IMR-90 (cell line): ENCODE measurements at regions not wholly inside any gene's neighbourhood (a gene's known extent, or its start where the extent isn't known, plus 50 kb on each side); places are given as distances from the start of the nearest gene placed in this dataset.

ENCODE experiments used
- ATAC-seq: fragments of 200-7000 bp; cut with Tn5 transposase; 2 replicates; pipeline ENCODE4 v1.9.1; 2020; ENCODE audit warnings: low read depth, mild to moderate bottlenecking, moderate library complexity
- BruUV-seq: library from RNA; stranded (reverse); fragments of 400-500 nt; replicated peaks from 2 replicates; lab custom pipeline; 2021; lab: Mats Ljungman, UMichigan
- CTCF ChIA-PET: fragments of 300-600 bp; formaldehyde crosslinking; extraction: SDS; loops from one replicate; lab custom pipeline; 2021; ENCODE audit warnings: antibody characterized with exemption; lab: Yijun Ruan, JAX
- POLR2A ChIA-PET: fragments of 300-600 bp; sonication (Branson Sonifier 250); formaldehyde crosslinking; loops from one replicate; lab custom pipeline; 2022; ENCODE audit warnings: antibody characterized with exemption; ENCODE audit not compliant: unreplicated experiment; lab: Charles Lee
- DNase-seq: peaks from one replicate; pipeline ENCODE4 v3.0.0; 2013
- H2AFZ ChIP-seq: replicated peaks from 2 replicates; pipeline ENCODE3; 2013; ENCODE audit warnings: low read length, mild to moderate bottlenecking; ENCODE audit not compliant: poor library complexity
- H2AK5ac ChIP-seq: 2 replicates; pipeline ENCODE4 v1.6.1; 2013; ENCODE audit warnings: low read depth, low read length, inconsistent platforms
- H2AK9ac ChIP-seq: replicated peaks from 2 replicates; pipeline ENCODE3; 2013; ENCODE audit warnings: mild to moderate bottlenecking, low read depth, low read length, moderate library complexity; ENCODE audit not compliant: poor library complexity
- H2BK120ac ChIP-seq: 2 replicates; pipeline ENCODE4 v1.6.1; 2013; ENCODE audit warnings: low read depth, low read length, inconsistent platforms
- H2BK15ac ChIP-seq: 3 replicates; pipeline ENCODE4 v1.6.1; 2013; ENCODE audit warnings: low read depth, low read length, inconsistent platforms
- H2BK20ac ChIP-seq: 2 replicates; pipeline ENCODE4 v1.6.1; 2013; ENCODE audit warnings: low read depth, mild to moderate bottlenecking, inconsistent platforms, low read length, moderate library complexity
- H2BK5ac ChIP-seq: 2 replicates; pipeline ENCODE4 v1.6.1; 2013; ENCODE audit warnings: mild to moderate bottlenecking, low read depth, low read length, inconsistent platforms; ENCODE audit not compliant: poor library complexity, severe bottlenecking
- H3K14ac ChIP-seq: replicated peaks from 2 replicates; pipeline ENCODE4 v1.6.1; 2013; ENCODE audit warnings: low read depth, low read length, inconsistent platforms
- H3K18ac ChIP-seq: 2 replicates; pipeline ENCODE4 v1.6.1; 2013; ENCODE audit warnings: low read depth, low read length, control low read depth
- H3K23ac ChIP-seq: 2 replicates; pipeline ENCODE4 v1.6.1; 2013; ENCODE audit warnings: low read depth, low read length, inconsistent platforms
- H3K27ac ChIP-seq: 2 replicates; pipeline ENCODE4 v1.5.1; 2013; ENCODE audit warnings: mild to moderate bottlenecking, control low read depth, low read length; ENCODE audit not compliant: insufficient read depth
- H3K27me3 ChIP-seq: 2 replicates; pipeline ENCODE4 v1.6.1; 2013; ENCODE audit warnings: low read length; ENCODE audit not compliant: control insufficient read depth, insufficient read depth
- H3K36me3 ChIP-seq: 2 replicates; pipeline ENCODE4 v1.6.1; 2013; ENCODE audit warnings: low read length, mixed read lengths; ENCODE audit not compliant: control insufficient read depth, insufficient read depth
- H3K4ac ChIP-seq: 2 replicates; pipeline ENCODE4 v1.6.1; 2013; ENCODE audit warnings: low read depth, low read length, inconsistent platforms
- H3K4me1 ChIP-seq: 2 replicates; pipeline ENCODE4 v1.6.1; 2013; ENCODE audit warnings: low read length, mixed read lengths; ENCODE audit not compliant: control insufficient read depth, insufficient read depth
- H3K4me2 ChIP-seq: 2 replicates; pipeline ENCODE4 v1.6.1; 2013; ENCODE audit warnings: low read depth, mild to moderate bottlenecking, control low read depth, low read length, moderate library complexity
- H3K4me3 ChIP-seq: 2 replicates; pipeline ENCODE4 v1.5.1; 2013; ENCODE audit warnings: low read depth, mild to moderate bottlenecking, control low read depth, low read length, moderate library complexity; ENCODE audit not compliant: insufficient read depth
- H3K56ac ChIP-seq: 2 replicates; pipeline ENCODE4 v1.6.1; 2013; ENCODE audit warnings: low read length, inconsistent platforms; ENCODE audit not compliant: insufficient read depth; ENCODE audit errors: extremely low read depth
- H3K79me1 ChIP-seq, 2 experiments: 2 replicates each; pipeline ENCODE4 v1.6.1; 2013; ENCODE audit warnings: low read length in 2 of 2, inconsistent platforms in 1 of 2, low read depth in 1 of 2
- H3K9ac ChIP-seq: 2 replicates; pipeline ENCODE4 v1.6.1; 2013; ENCODE audit warnings: low read depth, low read length, control low read depth
- H3K9me1 ChIP-seq: 2 replicates; pipeline ENCODE4 v1.6.1; 2013; ENCODE audit warnings: low read length, inconsistent platforms; ENCODE audit not compliant: insufficient read depth
- H3K9me3 ChIP-seq: 2 replicates; pipeline ENCODE4 v1.6.1; 2013; ENCODE audit warnings: low read length; ENCODE audit not compliant: control insufficient read depth, insufficient read depth
- H4K20me1 ChIP-seq: 2 replicates; pipeline ENCODE4 v1.6.1; 2013; ENCODE audit warnings: low read length, inconsistent platforms; ENCODE audit not compliant: insufficient read depth
- H4K5ac ChIP-seq: 2 replicates; pipeline ENCODE4 v1.6.1; 2013; ENCODE audit warnings: mild to moderate bottlenecking, low read depth, low read length, control low read depth
- H4K8ac ChIP-seq, 2 experiments: 2 replicates each; pipeline ENCODE4 v1.6.1; 2013; ENCODE audit warnings: low read depth in 2 of 2, low read length in 2 of 2, control low read depth in 1 of 2, inconsistent platforms in 1 of 2
- H4K91ac ChIP-seq: 2 replicates; pipeline ENCODE4 v1.6.1; 2013; ENCODE audit warnings: low read depth, low read length, inconsistent platforms; ENCODE audit not compliant: insufficient read depth
- BHLHE40 ChIP-seq: fragments of 150-350 bp; IDR thresholded peaks from 2 replicates; pipeline ENCODE4 v1.6.1; 2016; ENCODE audit warnings: mild to moderate bottlenecking, low read depth, low read length
- CEBPB ChIP-seq: IDR thresholded peaks from 2 replicates; pipeline ENCODE4 v1.6.1; 2012; ENCODE audit warnings: low read depth, low read length, improper control_type of control experiment
- CTCF ChIP-seq: conservative IDR thresholded peaks from 2 replicates; pipeline ENCODE4 v1.5.1; 2012; ENCODE audit warnings: mild to moderate bottlenecking, low read depth, low read length, improper control_type of control experiment
- ELK1 ChIP-seq: fragments of 150-350 bp; IDR thresholded peaks from 2 replicates; pipeline ENCODE4 v1.6.1; 2016; ENCODE audit warnings: low read depth, mild to moderate bottlenecking, low read length, moderate library complexity, borderline replicate concordance
- MAFK ChIP-seq: IDR thresholded peaks from 2 replicates; pipeline ENCODE4 v1.6.1; 2012; ENCODE audit warnings: low read depth, low read length, improper control_type of control experiment
- MAZ ChIP-seq: IDR thresholded peaks from 2 replicates; pipeline ENCODE4 v1.6.1; 2012; ENCODE audit warnings: low read depth, mild to moderate bottlenecking, low read length, improper control_type of control experiment, moderate library complexity, borderline replicate concordance
- MXI1 ChIP-seq: IDR thresholded peaks from 2 replicates; pipeline ENCODE4 v1.6.1; 2012; ENCODE audit warnings: low read depth, mild to moderate bottlenecking, low read length, moderate library complexity, borderline replicate concordance
- NFE2L2 ChIP-seq: fragments of 150-350 bp; IDR thresholded peaks from 2 replicates; pipeline ENCODE4 v1.6.1; 2016; ENCODE audit warnings: low read depth, mild to moderate bottlenecking, low read length
- POLR2A ChIP-seq: IDR thresholded peaks from 2 replicates; pipeline ENCODE4 v1.6.1; 2012; ENCODE audit warnings: mild to moderate bottlenecking, low read depth, low read length
- RAD21 ChIP-seq: IDR thresholded peaks from 2 replicates; pipeline ENCODE4 v1.6.1; 2012; ENCODE audit warnings: low read length, improper control_type of control experiment
- RFX5 ChIP-seq: IDR thresholded peaks from 2 replicates; pipeline ENCODE4 v1.8.0; 2012; ENCODE audit warnings: low read depth, mild to moderate bottlenecking, low read length, moderate library complexity
- USF2 ChIP-seq: fragments of 150-350 bp; IDR thresholded peaks from 2 replicates; pipeline ENCODE4 v1.6.1; 2017; ENCODE audit warnings: mild to moderate bottlenecking, antibody characterized with exemption, low read length, low read depth
- WGBS, 2 experiments: methylation state at CpG; one replicate each; pipeline versions ENCODE4 v1.1.5 to v1.1.7; 2013; ENCODE audit warnings: missing lambda C conversion rate in 2 of 2; ENCODE audit not compliant: insufficient read length in 1 of 2; ENCODE audit errors: extremely low coverage in 2 of 2; 5-methylcytosine and 5-hydroxymethylcytosine counted together
- dilution Hi-C: fragments of 300-500 bp; cut with HindIII; formaldehyde crosslinking; loops from one replicate; pipeline ENCODE4 v1.14.3; 2018; ENCODE audit warnings: low sequenced_read_pairs; ENCODE audit not compliant: unreplicated experiment
- in situ Hi-C: fragments of 300-500 bp; cut with MboI; formaldehyde crosslinking; loops from 3 replicates; pipeline ENCODE4 v1.14.3; 2019; ENCODE audit warnings: low sequenced_read_pairs, inconsistent platforms, mixed read lengths
- intact Hi-C: fragments of 100-400 bp; cut with micrococcal nuclease; formaldehyde crosslinking; loops from 2 replicates; pipeline ENCODE4 v1.10.0; 2022

GRCh38 chr6:141210901-141211300, 921.8 kb upstream of the GJE1 start:
- WGBS, 2 experiments: no CpG with 5 or more reads among the region's 1 CpG
- Histone ChIP-seq H3K9me3 (no peaks in the 10 kb centered on the region), H3K18ac (no peak overlapping the region), H2BK5ac (no peak overlapping the region), H3K9me1 (no peaks in the 10 kb centered on the region), H4K8ac (no peak overlapping the region), H2BK20ac (no peak overlapping the region), H3K4me1 (no peaks in the 10 kb centered on the region; the same call in 1 of the 2 replicates), H3K27me3 (no peaks in the 10 kb centered on the region), H4K91ac (no peak overlapping the region), H3K56ac (no peak overlapping the region), H2AK5ac (peak overlapping the region; percentile 51), H2BK120ac (no peak overlapping the region), H3K4ac (no peak overlapping the region), H3K4me3 (no peak overlapping the region), H2AK9ac (no peak overlapping the region), H3K14ac (no peak overlapping the region), H3K36me3 (no peaks in the 10 kb centered on the region), H4K5ac (no peak overlapping the region), H2BK15ac (no peak overlapping the region), H3K9ac (no peak overlapping the region), H2AFZ (no peak overlapping the region), H3K23ac (no peak overlapping the region), H4K20me1 (no peaks in the 10 kb centered on the region), H3K79me1 (no peaks in the 10 kb centered on the region), H3K4me2 (no peak overlapping the region), H3K27ac (no peak overlapping the region)
- DNase-seq: no peak
- in situ Hi-C loops (no loop called here), dilution Hi-C loops (no loop called here), intact Hi-C loops (no loop called here)
- TF ChIP-seq NFE2L2 (no peak), RAD21 (no peak), CTCF (no peak), ELK1 (no peak), CEBPB (no peak), MXI1 (no peak), RFX5 (no peak), MAZ (no peak), POLR2A (no peak), USF2 (no peak), BHLHE40 (no peak), MAFK (no peak)
- ATAC-seq: no peak
- ChIA-PET CTCF (no interaction called here), POLR2A (no interaction called here)
- BruUV-seq: no TSS peak
